Amniotic epithelial cell (primary cell): ENCODE measurements at regions not wholly inside any gene's neighbourhood (a gene's known extent, or its start where the extent isn't known, plus 50 kb on each side); places are given as distances from the start of the nearest gene placed in this dataset.
A peak's percentile ranks its signal among the peaks of the same experiment; 100 is the strongest.
"Not testable (repeated sequence)": the region's sequence is repeated elsewhere in the genome, so short reads cannot be mapped to it uniquely, and the experiment has no call there.

ENCODE experiments used
- DNase-seq: peaks from one replicate; pipeline ENCODE4 v3.0.0-alpha.2; 2010; ENCODE audit warnings: low read depth

DNA sequence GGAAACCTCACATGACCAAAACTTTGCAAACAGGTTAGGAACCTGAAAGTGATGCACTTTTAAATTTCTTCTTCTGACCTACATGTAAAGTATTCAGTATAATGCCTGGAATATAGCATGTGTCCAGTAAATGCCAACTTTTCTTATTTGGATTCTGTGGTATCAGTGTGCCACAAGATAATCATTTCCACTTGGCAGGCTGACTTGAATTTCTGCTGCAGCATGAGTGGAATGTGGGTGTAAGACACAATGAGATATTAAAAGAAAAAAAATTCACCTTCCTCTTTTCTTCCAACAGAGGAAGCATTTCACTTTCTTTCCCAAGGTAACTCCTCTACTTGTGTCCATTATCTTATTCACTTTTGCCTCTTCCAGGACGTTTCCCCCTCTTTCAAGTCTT is 141.9 kb upstream of the PRKD1 start:
- DNase-seq, result peak; percentile 4

DNA sequence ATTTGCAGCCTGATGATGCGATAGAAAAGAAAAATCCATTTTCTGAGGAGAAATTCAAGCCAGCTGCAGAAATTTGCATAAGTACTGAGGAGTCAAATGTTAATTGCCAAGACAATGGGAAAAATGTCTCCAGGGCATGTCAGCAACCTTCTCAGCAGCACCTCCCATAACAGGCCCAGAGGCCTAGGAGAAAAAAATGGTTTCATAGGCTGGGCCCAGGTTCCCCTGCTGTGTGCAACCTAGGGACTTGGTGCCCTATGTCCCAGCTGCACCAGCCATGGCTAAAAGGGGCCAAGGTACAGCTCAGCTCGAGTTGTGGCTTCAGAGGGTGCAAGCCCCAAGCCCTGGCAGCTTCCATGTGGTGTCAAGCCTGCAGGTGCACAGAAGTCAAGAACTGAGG is 144.8 kb upstream of the PRKD1 start:
- DNase-seq, result not testable (repeated sequence)

- no peak for DNase-seq
Measured at GRCh38 chr14:30077946-30078345, 150.3 kb upstream of the PRKD1 start.

DNA sequence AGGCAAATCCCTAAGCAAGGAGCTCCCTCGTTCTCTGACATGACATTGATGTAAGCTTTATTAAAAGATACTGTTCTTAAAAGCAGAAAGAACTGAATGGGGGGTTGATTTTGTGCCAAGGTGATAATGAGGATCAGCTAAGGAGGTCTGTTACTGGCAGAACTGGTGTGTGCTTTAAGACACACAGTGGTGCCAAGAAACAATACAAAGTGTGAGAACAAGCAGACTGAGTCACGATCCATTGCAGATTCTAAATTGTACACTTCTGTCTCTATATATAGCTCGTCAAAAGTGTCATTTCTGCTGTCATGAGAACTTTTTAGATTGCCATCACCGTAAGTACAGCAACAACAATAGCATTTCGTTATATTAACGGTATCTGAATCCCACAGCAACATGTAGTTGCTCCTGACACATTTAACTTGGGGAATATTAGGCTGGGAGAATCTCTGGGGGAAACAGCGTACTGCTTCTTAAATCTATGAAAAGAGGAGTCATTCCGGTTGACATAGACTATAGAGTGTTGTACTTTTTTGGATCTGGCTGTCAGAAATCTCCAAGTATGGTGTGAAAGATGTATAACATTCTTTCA is 151.3 kb upstream of the PRKD1 start:
- no peak for DNase-seq

DNA sequence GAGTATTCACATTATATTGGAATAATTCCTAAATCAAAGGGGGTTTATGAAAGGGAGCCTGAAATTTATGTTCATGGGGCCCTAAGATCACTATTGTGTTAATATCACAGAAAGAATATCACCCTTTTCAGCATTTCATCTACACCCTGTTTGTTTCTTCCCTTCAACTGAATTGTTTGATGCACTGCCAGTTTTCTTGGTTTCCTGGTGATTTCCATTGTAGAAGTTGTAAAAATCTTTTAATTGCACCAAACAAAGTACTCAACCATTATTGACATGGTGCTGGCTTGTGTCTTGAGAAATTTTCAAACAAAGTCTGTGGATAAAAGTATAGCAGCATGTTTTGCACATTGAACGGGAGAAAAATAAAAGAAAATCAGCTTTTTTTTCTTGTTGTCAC is 154.8 kb upstream of the PRKD1 start:
- DNase-seq, result no peak

- DNase-seq, result no peak
Measured at GRCh38 chr14:30084811-30085210, 157.2 kb upstream of the PRKD1 start.

DNA sequence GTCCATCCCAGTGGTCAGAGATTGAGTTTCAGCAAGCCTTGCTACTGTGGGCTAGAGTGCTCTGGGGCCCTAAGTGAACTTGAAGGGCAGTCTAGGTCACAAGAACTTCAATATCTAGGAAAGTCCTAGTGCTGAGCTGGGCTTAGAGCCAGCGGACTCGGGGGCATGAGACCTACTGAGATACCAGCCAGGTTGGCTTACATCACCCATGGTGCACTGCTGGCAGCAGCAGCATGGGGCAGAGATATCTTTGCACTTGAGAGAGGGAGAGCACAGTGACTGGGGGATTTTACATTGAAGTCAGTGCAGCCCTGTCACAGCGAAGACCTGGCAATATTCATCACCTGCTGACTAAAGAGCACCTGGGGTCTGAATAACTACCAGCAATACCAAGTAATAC is 158.3 kb upstream of the PRKD1 start:
- DNase-seq, result no peak

GRCh38 chr14:30088620-30089019 is 161.0 kb upstream of the PRKD1 start:
- DNase-seq, result no peak

- peak; percentile 75 for DNase-seq
Measured at GRCh38 chr14:30108975-30109700, 181.5 kb upstream of the PRKD1 start.

DNA sequence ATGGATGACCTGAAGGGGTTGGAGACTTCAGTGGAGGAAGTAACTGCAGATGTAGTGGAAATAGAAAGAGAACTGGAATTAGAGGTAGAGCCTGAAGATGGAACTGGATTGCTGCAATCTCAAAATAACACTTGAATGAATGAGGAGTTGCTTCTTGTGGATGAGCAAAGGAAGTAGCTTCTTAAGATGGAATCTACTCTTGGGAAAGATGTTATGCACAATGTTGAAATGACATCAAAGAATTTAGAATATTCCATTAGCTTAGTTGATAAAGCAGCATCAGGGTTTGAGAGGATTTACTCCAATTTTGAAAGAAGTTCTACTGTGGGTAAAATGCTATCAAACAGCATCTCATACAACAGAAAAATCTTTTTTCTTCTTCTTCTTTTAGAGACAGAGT is 186.4 kb upstream of the PRKD1 start:
- DNase-seq, result peak; percentile 91

- no peak for DNase-seq
Measured at GRCh38 chr14:30115756-30116155, 188.1 kb upstream of the PRKD1 start.

- DNase-seq, result no peak
Measured at GRCh38 chr14:30118992-30119640, 191.5 kb upstream of the PRKD1 start.

GRCh38 chr14:30125322-30125979 is 197.8 kb upstream of the PRKD1 start:
- peak; percentile 11 for DNase-seq

- no peak for DNase-seq
Measured at GRCh38 chr14:30129807-30130206, 202.2 kb upstream of the PRKD1 start.

DNA sequence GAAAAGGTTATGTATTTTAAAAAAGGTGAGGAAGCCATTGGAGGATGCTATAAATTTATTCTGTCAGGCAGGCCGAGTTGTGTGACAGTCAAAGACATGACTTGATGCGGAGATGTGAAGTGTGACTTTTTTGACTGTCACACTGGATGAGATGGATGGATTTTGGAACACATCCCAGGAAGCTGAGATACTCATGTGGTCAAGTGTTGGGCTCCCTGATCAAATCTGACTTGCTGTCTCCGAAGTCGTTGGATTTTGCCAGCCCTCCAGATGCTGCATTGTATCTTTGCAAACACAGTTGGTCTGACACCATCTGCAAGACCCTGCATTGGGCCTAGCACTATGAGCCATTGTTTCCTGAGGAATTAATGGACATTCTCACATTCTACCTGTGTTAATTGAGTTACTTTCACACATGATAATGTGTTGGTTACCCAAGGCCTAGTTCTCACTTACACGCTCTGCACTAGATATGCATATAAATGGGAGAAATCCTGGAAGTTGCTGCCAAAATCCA is 204.0 kb upstream of the PRKD1 start:
- no peak for DNase-seq

- no peak for DNase-seq
Measured at GRCh38 chr14:30132196-30132595, 204.5 kb upstream of the PRKD1 start.

DNA sequence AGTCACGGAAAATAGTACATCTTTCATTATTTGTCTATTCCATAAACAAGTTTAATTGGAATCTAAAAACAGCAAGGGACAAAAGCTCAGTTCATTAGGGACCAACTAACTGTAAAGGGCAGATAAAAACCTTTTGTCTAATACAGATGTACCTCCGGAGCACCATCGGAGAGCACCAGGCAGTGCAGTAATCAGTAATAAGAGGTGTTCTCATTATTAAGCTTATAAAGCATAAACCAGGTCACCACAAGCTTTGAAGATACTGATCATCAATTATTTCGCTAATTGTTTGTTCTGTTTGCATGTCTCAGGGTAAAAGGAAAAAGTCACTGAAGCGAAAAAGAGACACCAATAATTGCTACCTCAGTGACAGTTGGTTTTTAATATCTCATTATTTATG is 207.3 kb upstream of the PRKD1 start:
- DNase-seq, result no peak

- DNase-seq, result no peak
Measured at GRCh38 chr14:30138567-30138966, 210.9 kb upstream of the PRKD1 start.

DNA sequence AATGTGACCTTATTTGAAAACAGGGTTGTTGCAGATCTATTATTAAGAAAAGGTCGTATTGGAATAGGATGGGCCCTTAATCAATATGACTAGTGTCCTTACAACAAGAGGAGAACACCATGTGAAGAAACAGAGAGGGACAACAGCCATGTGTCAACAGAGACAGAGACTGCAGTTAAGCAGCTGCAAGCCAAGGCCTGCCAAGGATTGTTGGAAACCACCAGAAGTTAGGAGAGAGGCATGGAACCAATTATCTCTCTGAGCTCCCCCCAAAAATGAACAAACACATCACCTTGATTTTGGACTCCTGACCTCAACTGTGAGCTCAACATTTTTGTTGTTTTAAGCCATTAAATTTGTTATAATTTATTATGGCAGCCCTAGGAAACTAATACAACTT is 214.6 kb upstream of the PRKD1 start:
- DNase-seq, result no peak

DNA sequence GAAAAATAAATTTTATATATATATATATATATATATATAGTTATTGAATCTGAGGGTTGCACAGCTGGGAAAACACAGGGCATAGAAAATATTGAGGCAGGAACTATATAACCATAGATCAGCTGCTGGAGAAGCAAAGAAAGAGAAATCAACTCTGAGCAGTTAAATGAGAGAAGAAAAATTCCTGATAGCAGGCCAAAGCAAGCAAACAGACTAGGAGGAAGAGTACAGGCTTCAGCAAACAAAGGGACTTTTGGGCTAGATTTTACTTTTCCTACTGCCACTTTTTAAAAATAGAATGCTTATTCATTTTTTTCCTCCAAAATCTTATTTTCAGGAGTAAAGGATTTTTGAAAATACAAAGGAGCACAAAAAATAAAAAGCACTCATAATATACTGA is 216.0 kb upstream of the PRKD1 start:
- DNase-seq, result no peak

- peak; percentile 70 for DNase-seq
Measured at GRCh38 chr14:30153717-30154116, 226.1 kb upstream of the PRKD1 start.

DNA sequence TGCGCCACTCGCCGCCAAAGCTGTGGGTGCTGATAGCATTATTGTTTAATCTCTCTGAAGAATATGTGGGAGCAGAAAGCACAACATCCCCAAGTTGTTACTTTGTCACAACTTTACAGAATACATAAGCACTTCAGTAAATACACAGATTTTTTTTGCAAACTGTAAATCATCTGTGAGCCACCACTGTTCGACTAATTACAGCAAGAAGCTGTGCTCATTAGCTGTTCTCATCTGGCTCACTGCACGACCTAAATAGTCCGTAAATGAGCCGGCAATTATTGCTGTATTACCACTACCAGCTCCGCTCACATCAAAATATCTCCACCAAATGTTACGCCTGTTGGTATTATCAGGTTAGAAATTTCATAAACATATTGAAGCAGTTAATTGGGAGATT is 228.9 kb upstream of the PRKD1 start:
- DNase-seq, result no peak

- DNase-seq, result no peak
Measured at GRCh38 chr14:30158299-30158698, 230.7 kb upstream of the PRKD1 start.
